ENCODE measurements at regions not wholly inside any gene's neighbourhood (a gene's known extent, or its start where the extent isn't known, plus 50 kb on each side); places are given as distances from the start of the nearest gene placed in this dataset.

DNA sequence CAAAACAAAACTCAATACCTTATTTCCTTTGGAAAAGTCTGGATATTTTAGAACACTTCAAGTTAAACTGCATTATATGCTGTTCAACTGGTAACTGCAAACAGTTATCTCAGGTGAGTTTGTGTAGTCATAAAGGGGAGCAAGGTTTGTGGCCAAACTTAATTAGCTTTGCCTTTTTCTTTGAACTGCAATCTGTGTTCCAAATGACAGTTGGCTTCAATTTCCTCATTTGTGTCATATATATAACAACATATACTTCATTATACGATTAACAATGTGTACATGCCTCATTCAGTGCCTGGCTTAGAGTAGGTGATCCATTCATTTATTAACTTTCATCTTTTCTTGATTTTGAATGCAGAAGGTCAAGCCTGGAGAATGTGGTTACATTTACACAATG is 55.8 kb downstream of the KCNE4 start:
- no peak for DNase-seq

DNA sequence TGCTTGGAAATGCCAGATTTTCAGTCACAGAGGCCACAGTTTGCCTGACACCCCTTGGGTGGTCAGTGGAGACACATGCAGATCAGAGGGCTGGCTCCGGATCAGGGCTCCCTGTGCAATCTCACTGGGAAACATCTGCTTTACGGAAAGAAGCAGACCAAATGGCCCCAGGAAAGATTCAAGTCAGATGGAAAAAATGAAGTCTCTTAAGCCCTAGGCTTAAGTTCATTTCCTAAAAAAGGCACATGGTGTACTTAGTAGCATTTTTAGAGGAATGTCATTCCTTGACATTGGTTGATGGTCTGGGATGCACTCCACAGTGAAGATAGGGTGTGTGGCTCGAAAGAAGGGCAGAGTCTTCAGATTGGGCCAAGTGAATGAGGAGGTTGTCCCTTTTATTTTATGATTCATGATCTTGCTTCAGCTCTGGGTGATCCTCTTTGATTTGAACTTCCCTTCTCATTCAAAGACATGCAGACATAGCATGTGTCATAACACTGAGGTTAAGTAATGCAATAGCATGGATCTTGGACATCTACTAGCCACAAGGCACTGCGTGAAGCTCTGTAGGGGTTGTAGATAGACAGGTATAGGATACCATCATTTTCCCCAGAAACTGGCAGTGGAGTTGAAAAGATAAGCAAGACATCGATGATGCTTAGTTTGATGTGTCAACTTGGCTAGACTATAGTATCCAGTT is 56.5 kb downstream of the KCNE4 start:
- no peak for DNase-seq

DNA sequence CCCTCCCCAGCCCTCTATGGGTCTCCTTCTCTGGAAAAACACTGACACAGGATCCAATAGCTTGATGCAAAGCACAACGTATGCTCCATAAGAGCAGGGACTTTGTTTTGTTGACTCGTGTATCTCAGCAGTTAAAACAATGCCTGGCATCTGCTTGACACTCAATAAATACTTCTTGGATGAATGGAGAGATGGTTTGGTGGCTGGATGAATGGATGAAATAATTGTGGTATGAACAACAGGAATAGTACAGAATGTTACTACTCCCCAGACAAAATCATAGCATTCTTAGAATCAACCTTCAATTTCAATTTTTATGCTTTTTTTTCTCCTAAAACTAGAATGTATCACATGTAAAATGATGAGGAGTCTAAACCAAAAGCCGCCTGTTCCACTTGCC is 57.4 kb downstream of the KCNE4 start:
- no peak for DNase-seq

DNA sequence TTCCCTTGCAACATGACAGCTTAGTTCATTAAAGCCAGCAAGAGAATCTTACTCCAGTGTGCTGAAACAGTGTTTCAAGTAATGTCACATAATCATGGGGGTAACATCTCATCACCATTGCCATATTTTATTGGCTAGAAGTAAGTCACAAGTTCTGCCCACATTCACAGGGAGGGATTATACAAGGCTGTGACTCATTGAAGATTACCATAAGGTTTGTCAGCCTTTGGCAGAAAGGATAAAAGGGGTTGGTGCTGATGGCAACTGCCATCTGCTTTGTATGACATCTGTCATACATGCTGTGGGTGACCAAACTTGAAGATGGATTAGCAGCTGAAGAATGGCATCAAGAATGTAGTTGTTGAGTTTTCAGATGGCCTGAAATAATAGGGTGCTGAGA is 61.2 kb downstream of the KCNE4 start:
- DNase-seq, result no peak

DNA sequence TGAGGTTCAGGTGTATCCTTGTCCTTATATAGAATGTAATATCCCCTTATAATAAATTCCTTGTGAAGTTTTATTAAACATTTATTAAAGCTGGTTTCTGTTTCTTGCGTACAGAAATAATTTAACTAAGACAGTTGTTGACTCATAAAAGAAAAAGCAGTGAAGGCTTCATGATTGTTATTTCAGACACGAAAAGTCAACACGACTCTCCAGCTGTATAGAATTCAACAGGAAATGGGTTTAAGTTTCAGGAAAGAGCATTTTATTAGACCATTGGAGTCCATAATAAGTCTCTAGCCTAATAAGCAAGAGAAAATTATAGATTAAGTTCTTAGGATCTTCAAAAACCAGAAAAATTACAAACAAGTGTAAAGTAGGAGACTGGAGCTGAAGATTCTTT is 62.2 kb downstream of the KCNE4 start:
- DNase-seq, result no peak

DNA sequence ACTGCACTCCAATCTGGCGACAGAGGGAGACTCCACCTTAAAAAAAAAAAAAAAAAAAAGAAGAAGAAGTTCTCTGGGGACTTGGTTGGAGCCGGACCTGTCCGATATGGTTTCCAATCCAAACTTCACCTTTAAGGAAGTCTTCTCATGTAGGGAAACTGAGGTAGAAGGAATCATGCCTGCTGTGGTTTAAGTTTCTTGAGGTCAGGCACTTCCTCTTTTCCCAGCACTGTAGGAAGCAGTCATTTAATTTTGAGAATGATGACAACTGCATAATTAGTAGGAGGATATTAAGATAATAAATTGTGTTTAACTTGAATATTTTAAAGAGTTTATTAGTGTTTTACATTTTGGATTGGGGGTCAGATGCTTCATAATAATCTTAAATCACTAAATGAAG is 62.9 kb downstream of the KCNE4 start:
- DNase-seq, result no peak

DNA sequence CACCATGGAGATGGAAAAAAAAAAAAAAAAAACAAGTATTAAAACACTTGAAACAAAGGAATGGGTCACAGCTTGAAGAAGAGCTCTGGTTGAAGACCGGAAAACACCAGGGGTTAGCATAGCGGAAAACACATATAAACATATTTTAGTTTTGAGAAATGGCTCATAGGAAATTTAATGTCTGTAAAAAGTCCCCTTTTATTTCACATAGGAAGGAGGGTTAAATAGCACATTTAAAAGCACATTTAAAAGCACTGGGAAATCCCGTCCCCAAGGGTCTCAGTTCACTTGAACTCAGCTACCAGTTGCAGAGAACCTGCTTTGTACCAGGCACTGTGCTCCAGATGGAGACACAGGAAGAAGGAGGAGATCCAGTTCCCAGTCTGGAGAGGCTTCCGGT is 65.5 kb downstream of the KCNE4 start:
- DNase-seq, result no peak

DNA sequence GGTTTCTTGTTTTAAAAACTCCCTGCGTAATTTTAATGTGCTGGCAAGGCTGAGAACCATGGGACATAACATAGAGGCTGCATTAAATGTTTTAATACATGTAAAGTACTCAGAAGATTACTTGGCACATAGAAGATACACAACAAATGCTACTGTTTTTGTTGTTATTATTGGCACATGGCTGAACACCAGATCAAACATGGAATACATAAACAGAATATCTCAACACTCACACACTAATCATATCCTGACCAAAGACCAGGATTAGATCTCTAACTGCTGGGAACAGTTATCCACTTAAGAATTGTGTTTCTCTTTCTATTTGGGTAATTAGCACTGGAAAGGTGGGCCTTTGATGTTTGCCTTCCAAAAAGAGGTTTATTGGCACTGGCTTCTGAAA is 69.3 kb downstream of the KCNE4 start:
- no peak for DNase-seq

DNA sequence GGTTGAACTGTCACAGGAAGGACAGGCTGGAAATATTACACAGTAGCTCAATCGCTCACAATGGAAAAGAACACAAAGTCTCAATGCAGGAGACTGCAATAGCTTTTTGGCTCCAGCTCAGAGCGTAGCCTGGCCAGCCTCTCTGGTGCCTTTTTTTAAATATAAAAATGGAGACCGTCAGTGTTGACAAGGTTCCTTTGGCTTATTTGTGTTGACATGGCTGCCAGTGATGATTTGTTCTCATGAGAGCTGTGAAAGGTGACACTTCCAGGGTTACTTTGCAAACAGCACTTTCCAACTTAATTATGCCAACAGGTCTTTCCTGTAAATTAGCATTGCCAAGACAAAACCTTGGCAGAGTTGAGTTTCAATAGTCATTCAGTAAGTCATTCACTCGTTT is 70.8 kb downstream of the KCNE4 start:
- peak; percentile 28 to 78 for DNase-seq

DNA sequence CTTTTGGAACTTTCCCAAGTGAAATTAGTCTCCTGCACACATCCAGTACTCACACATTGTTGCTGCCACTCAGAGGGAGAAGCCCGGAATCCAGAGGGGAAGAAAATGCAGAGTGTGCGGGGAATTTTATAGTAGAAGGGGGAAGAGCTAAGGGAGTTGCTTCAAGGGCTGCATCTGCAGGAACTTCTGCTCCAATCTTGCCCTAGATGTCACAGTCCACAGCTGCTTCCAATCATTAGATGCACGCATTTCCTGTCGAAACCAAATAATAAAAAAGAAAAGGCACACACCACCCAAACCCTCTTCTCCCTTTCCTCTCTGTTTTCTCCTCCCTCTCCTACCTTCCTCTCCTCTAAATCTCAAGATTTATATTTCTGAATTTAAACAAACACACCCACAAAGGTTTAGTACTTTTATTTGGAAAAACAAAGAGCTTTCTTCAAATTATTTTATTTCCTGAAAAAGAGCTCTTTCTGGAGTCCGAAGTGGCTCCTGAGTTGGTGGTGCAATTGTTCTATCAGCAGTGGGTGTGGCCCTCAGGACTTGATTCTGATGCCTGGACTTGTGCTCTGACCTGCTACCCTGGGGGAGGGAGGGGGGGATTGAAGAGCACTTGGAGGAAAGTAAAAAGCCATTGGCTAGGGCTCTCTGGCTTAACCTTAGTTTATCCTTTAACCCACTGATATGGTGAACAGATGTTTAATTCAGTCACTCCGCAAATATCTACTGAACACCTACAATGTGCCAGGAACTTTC is 72.0 kb downstream of the KCNE4 start:
- no peak for DNase-seq

DNA sequence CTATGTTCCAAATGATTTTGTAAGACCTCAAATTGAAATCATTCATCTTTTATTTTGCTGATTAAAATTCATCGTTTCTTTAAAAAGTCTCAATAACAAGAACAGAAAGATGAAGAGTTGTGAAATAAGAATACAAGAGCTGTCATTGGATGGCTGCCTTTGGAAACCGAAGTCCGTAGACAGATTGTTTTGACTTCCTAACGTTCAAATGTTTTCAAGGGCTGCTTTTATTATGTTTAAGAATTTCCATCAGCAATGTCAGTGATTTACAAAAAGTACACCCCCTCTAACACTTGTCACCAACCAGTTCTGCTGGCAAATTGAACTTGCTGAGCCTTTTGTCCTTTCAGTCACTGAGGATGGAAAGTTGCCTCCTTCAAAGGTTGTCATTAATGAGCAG is 89.6 kb downstream of the KCNE4 start:
- no peak for DNase-seq

DNA sequence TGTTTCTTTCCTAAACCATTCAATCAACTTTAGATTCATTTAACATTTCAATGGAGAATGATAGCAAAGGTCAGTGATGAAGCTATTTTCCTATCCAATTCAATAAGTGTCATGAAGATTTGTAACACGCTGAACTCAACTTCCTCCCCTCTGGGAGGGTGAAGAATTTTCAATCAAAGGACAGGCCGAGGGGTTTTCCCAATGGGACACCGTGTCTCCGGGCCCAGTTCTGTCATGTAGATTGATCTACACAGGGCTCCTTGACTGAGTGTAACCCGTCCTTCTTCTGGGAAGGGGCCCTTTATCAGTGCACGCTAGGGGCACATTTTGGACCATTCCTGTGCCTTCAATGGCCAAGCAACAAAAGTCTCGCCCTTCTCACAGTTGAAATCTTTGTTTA is 90.1 kb downstream of the KCNE4 start:
- no peak for DNase-seq

DNA sequence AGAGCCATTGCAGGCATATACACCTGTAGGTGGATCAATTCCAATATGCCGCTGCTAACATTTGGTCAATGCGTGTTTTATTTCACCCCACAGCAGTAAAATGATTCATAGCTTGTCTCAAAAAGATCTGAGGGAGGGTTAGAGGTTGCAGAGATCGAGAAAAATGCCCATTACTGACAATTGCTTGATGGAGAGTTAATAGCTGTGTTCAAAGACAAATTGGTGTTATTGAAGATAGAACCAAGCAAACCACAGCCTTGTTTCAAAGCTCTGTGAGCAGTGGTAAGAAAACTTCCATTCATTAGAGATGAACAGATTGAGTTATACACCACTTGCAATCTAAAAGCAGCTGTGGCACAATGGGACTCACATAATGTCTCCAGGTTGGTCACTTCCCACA is 95.4 kb downstream of the KCNE4 start:
- no peak for DNase-seq

DNA sequence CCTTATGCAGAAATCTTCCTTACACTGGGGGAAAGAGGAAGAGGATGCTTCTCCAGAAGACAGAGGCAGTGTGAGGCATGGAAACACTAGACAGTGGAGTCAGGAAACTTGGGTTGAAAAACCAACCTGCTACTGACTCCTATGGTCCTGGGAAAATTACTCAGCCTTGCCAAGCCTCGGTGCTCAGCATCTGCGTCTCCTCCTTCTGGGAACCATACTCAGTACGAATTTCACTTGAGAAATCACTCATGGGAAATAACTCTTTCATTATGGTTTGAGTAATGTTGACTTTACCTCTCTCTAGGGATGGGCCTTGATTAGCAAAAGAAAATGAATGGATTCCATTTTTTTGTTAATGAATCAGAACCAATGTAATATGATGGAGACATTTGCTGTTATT is 96.5 kb downstream of the KCNE4 start:
- no peak for DNase-seq

DNA sequence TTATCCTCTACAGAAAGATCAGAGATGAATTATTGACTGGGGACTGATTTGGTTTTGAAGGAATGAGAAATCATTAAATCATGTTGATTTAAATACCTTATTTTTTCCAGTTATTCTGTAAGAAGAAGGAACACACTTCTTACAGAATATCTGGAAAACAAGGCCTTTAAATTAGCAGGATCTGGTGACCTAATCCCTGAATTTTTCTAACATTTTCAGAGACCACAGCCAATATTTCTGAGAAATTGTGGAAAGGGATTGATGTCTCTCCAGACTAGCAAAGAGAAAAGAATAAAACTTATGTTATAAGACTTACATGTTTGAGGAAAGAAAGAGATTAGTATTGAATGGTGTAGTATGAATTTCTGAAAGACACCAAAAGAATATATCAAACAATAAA is 104.0 kb downstream of the KCNE4 start:
- no peak for DNase-seq

DNA sequence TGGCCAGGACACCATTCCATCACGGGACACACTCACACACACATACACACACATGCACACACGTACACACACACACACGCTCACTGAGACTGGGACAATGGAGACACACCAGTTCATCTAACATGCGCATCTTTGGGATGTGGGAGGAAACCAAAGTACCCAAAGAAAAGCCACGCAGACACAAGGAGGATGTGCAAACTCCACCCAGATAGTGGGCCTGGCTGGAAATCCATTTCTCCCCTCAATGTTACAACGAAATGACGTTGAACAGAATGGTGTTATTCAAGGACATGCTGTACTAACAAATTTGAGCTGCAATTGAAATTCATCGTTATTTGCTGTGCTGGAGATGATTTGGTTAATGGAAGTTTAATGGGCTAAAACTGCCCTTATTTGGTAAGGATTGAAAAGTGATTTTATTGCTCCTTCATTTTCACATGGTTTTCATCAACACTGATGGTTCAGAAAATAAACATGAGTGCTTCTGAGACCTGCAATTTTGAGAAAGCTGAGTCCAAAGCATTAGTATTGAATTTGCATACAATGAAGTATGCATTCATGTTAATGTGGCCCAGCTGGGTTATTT is 110.0 kb downstream of the KCNE4 start:
- DNase-seq, result no peak

DNA sequence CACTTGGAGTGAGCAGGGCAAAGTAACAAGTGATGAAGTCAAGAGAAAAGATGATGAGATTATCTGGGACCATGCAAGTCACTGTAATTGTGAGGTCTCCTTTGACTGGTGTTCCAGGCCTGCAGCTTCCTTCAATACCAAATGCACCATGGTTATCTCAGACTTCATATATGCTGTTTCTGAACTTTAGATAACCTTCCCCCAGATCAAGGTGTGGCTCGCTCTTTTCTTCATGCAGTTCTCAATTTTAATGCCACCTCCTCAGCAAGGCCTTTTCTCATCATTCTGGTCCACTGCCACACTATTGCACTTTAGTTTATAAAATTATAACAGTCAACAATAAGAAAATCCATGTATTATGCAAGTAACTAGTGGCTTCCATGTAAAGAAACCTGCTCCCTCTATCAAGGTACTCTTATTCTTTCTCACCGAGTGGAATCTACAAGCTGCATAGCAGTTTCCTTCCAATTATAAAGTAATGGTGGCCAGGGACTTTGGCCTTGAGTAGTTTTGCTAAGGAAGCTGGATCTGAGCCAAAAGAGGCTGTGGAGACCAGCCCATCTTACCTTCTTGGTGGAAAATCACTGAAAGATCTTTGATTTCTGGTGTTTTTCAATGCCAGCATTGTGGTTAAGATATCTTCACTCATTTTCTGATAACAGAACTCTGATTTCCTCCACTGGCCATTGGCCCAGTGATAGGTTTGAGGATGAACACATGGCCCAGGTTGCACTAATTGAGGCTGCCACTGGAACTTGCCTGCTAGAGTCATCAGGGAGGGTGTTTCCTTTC is 113.6 kb downstream of the KCNE4 start:
- no peak for DNase-seq

DNA sequence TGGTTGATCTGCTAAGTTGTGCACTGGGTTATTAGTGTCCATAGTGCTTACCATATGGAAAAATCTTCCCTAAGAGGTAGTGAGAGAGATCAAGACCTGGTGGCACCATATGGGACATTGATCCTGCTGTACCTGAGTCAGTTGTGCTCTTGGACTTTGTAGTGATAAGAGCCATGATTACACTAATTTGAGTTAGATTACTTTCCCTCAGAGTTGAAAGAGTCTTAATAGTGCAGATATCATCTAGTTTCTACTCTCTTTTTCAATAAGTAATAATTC is 114.2 kb downstream of the KCNE4 start:
- no peak for DNase-seq

DNA sequence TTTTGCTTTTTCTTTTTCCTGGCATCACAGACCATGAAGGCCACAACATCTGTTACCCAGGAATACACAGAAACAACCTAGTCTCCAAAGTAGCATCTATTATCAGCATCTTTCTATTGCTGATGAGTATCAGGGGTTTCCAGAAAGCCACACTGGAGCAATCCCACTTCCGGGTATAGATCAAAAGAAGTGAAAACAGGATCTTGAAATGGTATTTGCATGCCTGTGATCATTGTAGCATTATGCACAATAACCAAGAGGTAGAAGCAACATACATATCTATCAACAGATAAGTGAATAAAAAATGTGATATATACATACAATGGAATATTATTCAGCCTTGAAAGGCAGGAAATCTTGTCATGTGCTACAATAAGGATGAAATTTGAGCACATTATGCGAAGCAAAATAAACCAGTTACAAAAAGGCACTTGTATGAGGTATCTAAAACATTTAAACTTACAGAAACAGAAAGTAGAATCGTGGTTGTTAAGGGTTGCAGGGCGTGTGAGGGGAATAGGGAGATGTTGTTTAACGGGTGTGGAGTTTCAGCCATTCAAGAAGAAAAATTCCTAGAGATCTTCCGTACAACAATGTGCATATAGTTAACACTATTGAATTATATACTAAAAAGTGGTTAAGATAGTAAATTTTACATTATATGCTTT is 115.1 kb downstream of the KCNE4 start:
- DNase-seq, result no peak

DNA sequence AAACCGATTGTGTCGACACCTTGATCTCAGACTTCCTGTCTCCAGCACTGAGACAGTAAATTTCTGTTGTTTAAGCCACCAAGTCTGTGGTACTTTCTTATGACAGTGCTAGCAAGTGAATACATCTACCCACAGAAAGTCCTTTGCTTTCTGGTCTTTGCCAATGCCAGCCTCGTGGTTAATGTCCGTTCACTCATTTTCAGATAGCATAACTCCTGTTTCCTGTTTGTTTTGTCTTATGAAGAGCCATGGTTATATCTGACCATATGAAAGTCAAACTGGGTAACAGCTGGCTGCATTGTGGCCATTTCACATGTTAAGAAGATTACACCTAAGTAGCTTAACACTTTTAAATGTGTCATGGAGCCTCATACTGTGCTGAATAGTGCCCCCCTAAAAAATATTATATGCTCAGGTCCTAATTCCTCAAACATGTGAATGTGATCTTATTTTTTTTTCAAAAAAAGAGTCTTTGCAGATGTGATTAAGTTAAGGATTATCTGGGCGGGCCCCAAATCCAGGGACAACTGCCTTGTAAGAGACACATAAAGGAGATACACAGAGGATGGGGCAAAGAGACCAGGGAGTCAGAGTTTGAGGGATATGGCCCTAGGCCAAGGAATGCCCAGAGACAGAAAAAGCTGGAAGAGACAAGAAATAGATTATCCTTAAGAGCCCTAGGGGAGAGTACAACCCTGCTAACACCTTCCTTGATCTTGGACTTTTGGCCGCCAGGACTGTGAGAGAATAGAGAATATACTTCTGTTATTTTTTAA is 118.0 kb downstream of the KCNE4 start:
- no peak for DNase-seq

DNA sequence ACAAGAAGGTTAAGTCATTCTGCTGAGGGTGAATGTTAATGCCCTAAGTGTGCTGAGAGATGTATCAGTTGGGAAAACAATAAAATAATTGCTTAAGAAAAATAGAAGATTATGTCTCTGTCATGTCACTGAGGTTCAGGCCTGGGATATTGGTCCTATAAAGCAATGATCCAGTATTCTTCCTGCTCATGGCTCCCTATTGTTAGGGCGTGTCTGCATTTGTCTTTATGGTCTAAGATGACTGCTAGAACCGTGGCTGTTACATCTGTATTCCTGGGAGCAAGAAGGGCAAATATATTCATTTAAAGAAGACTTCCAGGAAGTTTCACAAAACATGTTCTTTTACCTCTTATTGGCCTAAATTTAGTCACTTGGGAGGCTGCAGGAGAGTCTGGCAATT is 125.0 kb downstream of the KCNE4 start:
- DNase-seq, result no peak

DNA sequence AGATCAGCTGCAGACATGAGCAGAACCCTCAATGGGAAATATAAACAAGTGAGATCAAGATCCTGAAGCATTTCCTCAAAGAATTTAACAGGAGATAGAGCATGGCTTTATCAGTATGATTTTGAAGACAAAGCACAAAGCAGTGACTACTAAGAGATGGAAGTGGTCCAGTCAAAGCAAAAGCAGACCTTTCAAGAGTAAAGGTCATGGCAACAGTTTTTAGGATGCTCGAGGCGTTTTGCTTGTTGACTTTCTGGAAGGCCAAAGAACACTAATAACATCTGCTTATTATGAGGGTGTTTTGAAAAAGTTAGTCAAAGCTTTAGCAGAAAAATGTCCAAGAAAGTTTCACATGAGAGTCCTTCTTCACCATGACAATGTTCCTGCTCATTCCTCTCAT is 128.5 kb downstream of the KCNE4 start:
- no peak for DNase-seq

DNA sequence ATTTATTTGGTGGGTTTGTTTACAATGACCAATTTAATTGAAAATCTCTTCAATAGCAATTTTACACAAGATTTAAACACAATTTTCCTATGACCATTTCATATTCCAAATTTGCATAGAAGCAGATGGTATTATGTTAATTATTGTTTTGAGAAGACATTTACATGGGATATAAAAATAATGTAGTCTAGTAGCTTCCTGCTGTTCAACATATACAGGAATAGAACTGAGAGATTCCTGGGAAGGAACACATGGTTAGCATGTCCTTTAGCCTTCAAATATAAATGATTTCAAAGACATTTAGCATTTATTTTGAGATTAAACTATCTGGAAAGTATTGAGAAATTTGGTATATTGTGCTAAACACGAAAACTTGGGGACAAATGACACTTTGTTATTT is 129.6 kb downstream of the KCNE4 start:
- no peak for DNase-seq

Data from NCI-H2081 (cell line).